Stomach (tissue), 8 donors: ENCODE measurements at regions not wholly inside any gene's neighbourhood (a gene's known extent, or its start where the extent isn't known, plus 50 kb on each side); places are given as distances from the start of the nearest gene placed in this dataset.
A peak's percentile ranks its signal among the peaks of the same experiment; 100 is the strongest.

Source experiments
- DNase-seq, 2 donors: peaks; one replicate each; pipeline versions ENCODE4 v3.0.0 to v3.0.0-alpha.2; 2013 to 2019
- H3K27ac ChIP-seq, 5 donors: fragments of 200-600 bp in 4 of 5; sonication (generic) in 4 of 5; one replicate each; pipeline ENCODE4 v1.5.1; 2013 to 2019; ENCODE audit warnings: mild to moderate bottlenecking in 1 of 5, moderate library complexity in 1 of 5
- H3K27me3 ChIP-seq, 3 donors: fragments of 200-600 bp; sonication (generic); one replicate each; pipeline ENCODE4 v1.5.1; 2017 to 2019; ENCODE audit warnings: mixed run types in 1 of 3
- H3K36me3 ChIP-seq, 4 donors: fragments of 200-600 bp; sonication (generic); 1 replicate in 3 of 4; 2 replicates in 1 of 4; pipeline ENCODE4 v1.5.1; 2016 to 2019
- H3K4me1 ChIP-seq, 4 donors: fragments of 200-600 bp; sonication (generic); one replicate each; pipeline ENCODE4 v1.5.1; 2016 to 2019
- H3K4me3 ChIP-seq, 4 donors: fragments of 200-600 bp; sonication (generic) in 3 of 4; one replicate each; pipeline ENCODE4 v1.5.1; 2016 to 2019; ENCODE audit warnings: mild to moderate bottlenecking in 1 of 4
- H3K9me3 ChIP-seq, 4 donors: fragments of 200-600 bp; sonication (generic); one replicate each; pipeline ENCODE4 v1.5.1; 2016 to 2019
- EP300 ChIP-seq: sonication (generic); formaldehyde crosslinking; IDR thresholded peaks from one replicate; pipeline ENCODE4 v1.6.1; 2017; ENCODE audit warnings: antibody characterized with exemption
- POLR2A ChIP-seq, 4 donors: fragments of 450-650 bp; IDR thresholded peaks; one replicate each; pipeline ENCODE4 v1.6.1; 2016; ENCODE audit warnings: antibody characterized with exemption in 4 of 4, control low read depth in 2 of 4, mild to moderate bottlenecking in 1 of 4, moderate library complexity in 1 of 4
- POLR2AphosphoS5 ChIP-seq, 3 donors: sonication (generic); formaldehyde crosslinking; IDR thresholded peaks; one replicate each; pipeline ENCODE4 v1.6.1; 2016; ENCODE audit warnings: antibody characterized with exemption in 3 of 3
- WGBS, 5 donors: extraction: QIAGEN DNeasy Blood & Tissue Kit in 3 of 5; methylation state at CpG; one replicate each; pipeline versions ENCODE4 v1.1.5 to v1.1.7; 2013 to 2018; 5-methylcytosine and 5-hydroxymethylcytosine counted together
- intact Hi-C: fragments of 100-400 bp; cut with DNase I; formaldehyde crosslinking; loops from one replicate; pipeline ENCODE4 v1.15.1; 2023; ENCODE audit warnings: low total_unique reads
- TF ChIP-seq, protein P1 (sequence below), 7 experiments: fragments of 450-650 bp in 4 of 7; fragments of 200-600 bp in 3 of 7; sonication (generic) in 3 of 7; IDR thresholded peaks; one replicate each; pipeline ENCODE4 v1.5.1; 2016 to 2019; ENCODE audit warnings: antibody characterized with exemption in 7 of 7, control low read depth in 2 of 7, mild to moderate bottlenecking in 1 of 7
- donor health status: healthy with polysubstance abuse.
- donor health status: Bipolar disorder and iron deficiency.
- donor health status: healthy.

GRCh38 chr21:38712071-38712470, 93.7 kb upstream of the ETS2 start:
- H3K36me3 ChIP-seq, result no peaks in the 10 kb centered on the region
- WGBS, 5 donors, result 71 to 86% (median 77%) methylated on average over 1 of the region's 1 CpG
- TF ChIP-seq, protein P1, sequence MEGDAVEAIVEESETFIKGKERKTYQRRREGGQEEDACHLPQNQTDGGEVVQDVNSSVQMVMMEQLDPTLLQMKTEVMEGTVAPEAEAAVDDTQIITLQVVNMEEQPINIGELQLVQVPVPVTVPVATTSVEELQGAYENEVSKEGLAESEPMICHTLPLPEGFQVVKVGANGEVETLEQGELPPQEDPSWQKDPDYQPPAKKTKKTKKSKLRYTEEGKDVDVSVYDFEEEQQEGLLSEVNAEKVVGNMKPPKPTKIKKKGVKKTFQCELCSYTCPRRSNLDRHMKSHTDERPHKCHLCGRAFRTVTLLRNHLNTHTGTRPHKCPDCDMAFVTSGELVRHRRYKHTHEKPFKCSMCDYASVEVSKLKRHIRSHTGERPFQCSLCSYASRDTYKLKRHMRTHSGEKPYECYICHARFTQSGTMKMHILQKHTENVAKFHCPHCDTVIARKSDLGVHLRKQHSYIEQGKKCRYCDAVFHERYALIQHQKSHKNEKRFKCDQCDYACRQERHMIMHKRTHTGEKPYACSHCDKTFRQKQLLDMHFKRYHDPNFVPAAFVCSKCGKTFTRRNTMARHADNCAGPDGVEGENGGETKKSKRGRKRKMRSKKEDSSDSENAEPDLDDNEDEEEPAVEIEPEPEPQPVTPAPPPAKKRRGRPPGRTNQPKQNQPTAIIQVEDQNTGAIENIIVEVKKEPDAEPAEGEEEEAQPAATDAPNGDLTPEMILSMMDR (IDR thresholded peaks at IDR 0.05), result peak in 2 of 7 experiments; percentile 13 to 17
- TF ChIP-seq EP300, result no peak
- no peak for TF ChIP-seq POLR2A (IDR thresholded peaks at IDR 0.05)

GRCh38 chr21:38712664-38713063, 93.1 kb upstream of the ETS2 start:
- DNase-seq, result no peak
- H3K27me3 ChIP-seq, result peaks cover 0 to 1% (median 0%) of the 10 kb centered on the region in 3 donors
- TF ChIP-seq POLR2AphosphoS5 (IDR thresholded peaks at IDR 0.05), result no peak
- TF ChIP-seq POLR2A (IDR thresholded peaks at IDR 0.05), result no peak
- TF ChIP-seq, protein P1 (IDR thresholded peaks at IDR 0.05), result no peak
- no peak for TF ChIP-seq EP300
- no peak overlapping the region for H3K27ac ChIP-seq
- H3K9me3 ChIP-seq, result no peaks in the 10 kb centered on the region
- intact Hi-C loops, result no loop called here
- no peaks in the 10 kb centered on the region for H3K36me3 ChIP-seq
- H3K4me3 ChIP-seq, result no peak overlapping the region
- 81 to 90% (median 85%) methylated on average over 3 of the region's 3 CpGs for WGBS, 5 donors
- no peaks in the 10 kb centered on the region for H3K4me1 ChIP-seq

More at GRCh38 chr21:38712071-38712470, 93.7 kb upstream of the ETS2 start:
- Histone ChIP-seq H3K9me3 (no peaks in the 10 kb centered on the region), H3K27me3 (peaks cover 0 to 5% (median 0%) of the 10 kb centered on the region in 3 donors), H3K4me3 (no peak overlapping the region), H3K4me1 (no peaks in the 10 kb centered on the region), H3K27ac (no peak overlapping the region)
- peak in 1 of 2 donors; percentile 46 for DNase-seq
- intact Hi-C loops, result no loop called here

- WGBS, 5 donors, result 76 to 91% (median 86%) methylated on average over 4 of the region's 4 CpGs
- Histone ChIP-seq H3K36me3 (no peaks in the 10 kb centered on the region), H3K27me3 (no peaks in the 10 kb centered on the region), H3K4me1 (no peaks in the 10 kb centered on the region), H3K4me3 (no peak overlapping the region), H3K27ac (no peak overlapping the region), H3K9me3 (no peaks in the 10 kb centered on the region)
- intact Hi-C loops, result no loop called here
- no peak for DNase-seq
- TF ChIP-seq POLR2AphosphoS5 (IDR thresholded peaks at IDR 0.05) (no peak), EP300 (no peak), POLR2A (IDR thresholded peaks at IDR 0.05) (no peak)
- TF ChIP-seq, protein P1 (IDR thresholded peaks at IDR 0.05), result no peak
Observed at GRCh38 chr21:38714039-38714817, 91.5 kb upstream of the ETS2 start.

DNA sequence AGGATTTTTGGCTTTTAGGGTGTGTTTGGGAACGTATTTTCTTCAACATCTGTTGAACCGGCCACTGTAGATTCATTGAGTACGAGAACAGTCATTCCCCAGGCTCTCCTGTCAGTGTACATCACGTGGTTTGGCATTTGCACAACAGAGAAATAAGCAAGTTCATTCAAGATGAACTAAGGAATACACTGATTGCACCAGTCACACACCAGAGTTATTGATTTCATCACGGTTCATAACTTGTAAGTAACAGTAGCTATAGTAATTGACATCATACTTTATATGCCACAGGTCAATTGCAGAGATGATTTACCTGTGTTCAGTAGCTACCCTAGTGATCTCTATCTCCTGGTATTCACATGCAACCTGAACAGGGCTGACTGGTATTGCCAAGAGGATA, 90.7 kb upstream of the ETS2 start:
- H3K9me3 ChIP-seq, result no peaks in the 10 kb centered on the region
- WGBS, 5 donors, result 64 to 79% (median 76%) methylated on average over 5 of the region's 5 CpGs
- no peak for DNase-seq
- H3K27ac ChIP-seq, result no peak overlapping the region
- no peaks in the 10 kb centered on the region for H3K27me3 ChIP-seq
- no peak for TF ChIP-seq EP300
- TF ChIP-seq POLR2A (IDR thresholded peaks at IDR 0.05), result no peak
- TF ChIP-seq, protein P1 (IDR thresholded peaks at IDR 0.05), result no peak
- TF ChIP-seq POLR2AphosphoS5 (IDR thresholded peaks at IDR 0.05), result no peak
- H3K36me3 ChIP-seq, result no peaks in the 10 kb centered on the region
- H3K4me1 ChIP-seq, result no peaks in the 10 kb centered on the region
- intact Hi-C loops, result no loop called here
- H3K4me3 ChIP-seq, result no peak overlapping the region
